GM13977 (cell line): ENCODE measurements at regions not wholly inside any gene's neighbourhood (a gene's known extent, or its start where the extent isn't known, plus 50 kb on each side); places are given as distances from the start of the nearest gene placed in this dataset.

ENCODE experiments used
- DNase-seq: peaks from one replicate; pipeline ENCODE4 v3.0.0; 2012; ENCODE audit warnings: low spot score
- in situ Hi-C: fragments of 300-500 bp; cut with MboI; formaldehyde crosslinking; loops from one replicate; pipeline ENCODE4 v1.12.0; 2022; ENCODE audit warnings: low sequenced_read_pairs, low pct_unique_long_range_greater_than_20kb, mixed read lengths, inconsistent platforms; ENCODE audit not compliant: unreplicated experiment
- TF ChIP-seq, protein P1 (sequence below): IDR thresholded peaks from 2 replicates; pipeline ENCODE4 v1.5.1; 2012; ENCODE audit warnings: mild to moderate bottlenecking, control low read depth; ENCODE audit not compliant: insufficient read depth; ENCODE audit errors: extremely low read depth, missing control alignments

- no peak for DNase-seq
- in situ Hi-C loops, result no loop called here
- TF ChIP-seq, protein P1, sequence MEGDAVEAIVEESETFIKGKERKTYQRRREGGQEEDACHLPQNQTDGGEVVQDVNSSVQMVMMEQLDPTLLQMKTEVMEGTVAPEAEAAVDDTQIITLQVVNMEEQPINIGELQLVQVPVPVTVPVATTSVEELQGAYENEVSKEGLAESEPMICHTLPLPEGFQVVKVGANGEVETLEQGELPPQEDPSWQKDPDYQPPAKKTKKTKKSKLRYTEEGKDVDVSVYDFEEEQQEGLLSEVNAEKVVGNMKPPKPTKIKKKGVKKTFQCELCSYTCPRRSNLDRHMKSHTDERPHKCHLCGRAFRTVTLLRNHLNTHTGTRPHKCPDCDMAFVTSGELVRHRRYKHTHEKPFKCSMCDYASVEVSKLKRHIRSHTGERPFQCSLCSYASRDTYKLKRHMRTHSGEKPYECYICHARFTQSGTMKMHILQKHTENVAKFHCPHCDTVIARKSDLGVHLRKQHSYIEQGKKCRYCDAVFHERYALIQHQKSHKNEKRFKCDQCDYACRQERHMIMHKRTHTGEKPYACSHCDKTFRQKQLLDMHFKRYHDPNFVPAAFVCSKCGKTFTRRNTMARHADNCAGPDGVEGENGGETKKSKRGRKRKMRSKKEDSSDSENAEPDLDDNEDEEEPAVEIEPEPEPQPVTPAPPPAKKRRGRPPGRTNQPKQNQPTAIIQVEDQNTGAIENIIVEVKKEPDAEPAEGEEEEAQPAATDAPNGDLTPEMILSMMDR, result no peak
Observed at GRCh38 chr14:97230051-97230450, 432.9 kb downstream of the VRK1 start.

GRCh38 chr14:97233319-97233985, 436.3 kb downstream of the VRK1 start:
- no peak for DNase-seq
- in situ Hi-C loops, result no loop called here
- TF ChIP-seq, protein P1, result no peak

GRCh38 chr14:97246648-97247047, 449.5 kb downstream of the VRK1 start:
- TF ChIP-seq, protein P1, result no peak
- in situ Hi-C loops, result no loop called here
- no peak for DNase-seq

DNA sequence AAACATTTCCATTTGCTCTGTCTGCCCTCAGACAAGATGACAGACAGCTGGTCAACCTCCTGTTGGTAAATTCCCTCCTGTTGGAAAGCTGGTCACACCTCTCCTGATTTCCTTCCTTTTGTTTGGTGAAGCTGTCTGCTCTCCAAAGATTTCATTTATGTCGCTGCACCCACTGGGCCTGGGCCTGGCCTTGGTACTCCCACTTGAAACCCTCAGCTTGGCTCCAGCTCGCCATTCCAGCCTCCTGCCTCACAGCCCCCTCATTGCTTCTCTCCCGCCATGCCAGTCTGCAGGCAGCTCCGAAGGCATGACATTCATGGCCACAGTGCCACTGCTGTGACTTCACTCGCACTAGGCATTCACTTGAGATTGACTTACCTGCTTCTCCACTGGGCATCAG, 451.8 kb downstream of the VRK1 start:
- in situ Hi-C loops, result no loop called here
- TF ChIP-seq, protein P1, result no peak
- DNase-seq, result no peak

DNA sequence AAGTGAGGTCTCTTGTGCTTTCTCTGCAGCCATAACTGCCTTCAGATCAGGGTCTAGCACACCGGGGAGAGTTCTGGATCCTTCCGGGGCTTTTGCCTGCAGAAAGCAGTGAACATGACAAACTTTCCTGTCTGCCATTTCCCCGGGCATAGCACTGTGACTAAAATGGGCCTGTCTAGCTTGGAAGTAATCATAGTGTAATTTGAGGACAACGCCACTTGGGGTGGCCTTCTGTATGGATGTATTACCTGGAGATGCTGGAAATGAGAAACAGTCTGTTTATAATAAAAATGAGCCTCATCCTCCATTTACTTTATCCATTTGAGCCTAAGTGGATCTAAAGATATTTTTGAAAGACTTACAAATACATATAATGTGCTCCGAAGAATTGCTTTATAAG, 453.7 kb downstream of the VRK1 start:
- TF ChIP-seq, protein P1, result no peak
- no peak for DNase-seq
- in situ Hi-C loops, result no loop called here

GRCh38 chr14:97251491-97252155, 454.4 kb downstream of the VRK1 start:
- no peak for DNase-seq
- TF ChIP-seq, protein P1, result no peak
- in situ Hi-C loops, result no loop called here
